Neural progenitor cell (in vitro differentiated cells): ENCODE measurements at regions not wholly inside any gene's neighbourhood (a gene's known extent, or its start where the extent isn't known, plus 50 kb on each side); places are given as distances from the start of the nearest gene placed in this dataset.

Experiments
- CTCF ChIP-seq: fragments of 200-600 bp; sonication (generic); IDR thresholded peaks from 2 replicates; pipeline ENCODE4 v1.5.1; 2017; ENCODE audit warnings: antibody characterized with exemption, mild to moderate bottlenecking
- EZH2phosphoT487 ChIP-seq: fragments of 200-600 bp; sonication (generic); IDR thresholded peaks from 2 replicates; pipeline ENCODE4 v1.6.1; 2017; ENCODE audit warnings: antibody characterized with exemption

GRCh38 chr9:95626341-95626740 is 109.6 kb upstream of the PTCH1 start:
- TF ChIP-seq CTCF (no peak), EZH2phosphoT487 (no peak)
